Activated CD4-positive, alpha-beta T cell treated with anti-CD3 and anti-CD28 coated beads for 48 hours (primary cell): ENCODE measurements at regions not wholly inside any gene's neighbourhood (a gene's known extent, or its start where the extent isn't known, plus 50 kb on each side); places are given as distances from the start of the nearest gene placed in this dataset.
"Not testable (repeated sequence)": the region's sequence is repeated elsewhere in the genome, so short reads cannot be mapped to it uniquely, and the experiment has no call there.

ENCODE experiments used
- DNase-seq: peaks from one replicate; pipeline ENCODE4 v3.0.0-alpha.2; 2020

DNA sequence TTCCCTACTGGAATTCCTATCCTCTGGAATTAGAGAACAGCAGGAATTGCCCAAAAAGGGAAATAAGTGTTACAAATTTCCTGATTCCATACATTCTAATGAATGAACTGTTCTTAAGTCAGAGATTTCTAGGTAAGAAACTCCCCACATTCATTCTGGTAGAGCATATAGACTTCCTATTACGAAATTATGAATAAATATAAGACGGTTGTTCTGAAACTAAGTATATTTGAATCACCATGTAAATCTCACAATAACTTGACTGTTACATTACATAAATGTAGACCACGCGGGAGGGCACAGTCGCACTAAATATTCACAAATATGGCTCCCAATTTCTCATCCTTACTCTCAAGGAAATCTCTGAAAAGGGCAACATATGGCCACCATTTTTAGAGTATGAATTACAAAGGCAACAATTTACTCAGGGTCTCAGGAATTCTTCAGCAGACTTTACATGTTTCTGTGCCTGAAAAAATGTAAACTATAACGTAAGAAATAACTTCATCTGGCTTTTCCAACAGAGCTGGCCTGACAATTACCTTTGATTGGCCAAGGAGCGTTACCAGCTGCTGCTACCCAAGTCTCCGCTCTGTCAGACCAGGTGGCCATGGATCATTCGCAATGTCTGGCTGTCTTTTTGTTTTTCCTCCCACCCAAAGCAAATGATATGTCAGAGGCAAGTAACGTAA is 115.8 kb downstream of the MPP7 start:
- DNase-seq = no peak

- DNase-seq = no peak
Observed at GRCh38 chr10:28186461-28186860, 116.4 kb downstream of the MPP7 start.

DNA sequence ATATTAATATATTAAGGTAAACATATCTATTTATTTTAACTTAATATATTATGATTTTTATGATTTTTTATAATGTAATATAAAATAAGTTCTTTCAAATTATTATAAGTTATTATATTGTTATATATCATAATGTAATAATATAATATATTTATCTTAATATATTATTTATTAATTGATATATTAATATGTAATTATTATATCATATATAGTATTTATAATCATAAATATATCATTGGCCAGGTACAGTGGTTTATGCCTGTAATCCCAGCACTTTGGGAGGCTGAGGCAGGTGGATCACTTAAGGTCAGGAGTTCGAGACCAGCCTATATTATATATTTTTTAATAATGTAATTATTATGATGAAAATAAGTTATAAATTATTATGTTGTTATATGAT is 118.1 kb downstream of the MPP7 start:
- no peak for DNase-seq

- no peak for DNase-seq
Observed at GRCh38 chr10:28181478-28182096, 121.3 kb downstream of the MPP7 start.

GRCh38 chr10:28180654-28181053 is 122.2 kb downstream of the MPP7 start:
- peak; percentile 17 for DNase-seq

DNA sequence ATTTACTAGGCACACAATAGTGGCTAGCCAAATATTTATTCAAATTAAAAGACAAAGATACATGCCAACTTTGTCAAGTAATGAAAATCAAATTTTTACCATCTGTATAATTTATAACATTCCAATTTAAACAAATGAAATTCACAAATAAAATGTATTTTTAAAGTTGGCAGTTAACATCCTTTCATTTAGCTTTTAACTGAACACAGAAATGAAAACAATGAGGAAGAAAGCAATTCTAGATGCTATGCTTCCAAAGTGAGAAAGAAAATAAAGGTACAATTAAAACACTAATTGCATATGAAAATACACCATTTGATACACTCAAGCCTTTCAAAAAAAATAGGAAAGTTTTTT is 123.1 kb downstream of the MPP7 start:
- DNase-seq = no peak

DNA sequence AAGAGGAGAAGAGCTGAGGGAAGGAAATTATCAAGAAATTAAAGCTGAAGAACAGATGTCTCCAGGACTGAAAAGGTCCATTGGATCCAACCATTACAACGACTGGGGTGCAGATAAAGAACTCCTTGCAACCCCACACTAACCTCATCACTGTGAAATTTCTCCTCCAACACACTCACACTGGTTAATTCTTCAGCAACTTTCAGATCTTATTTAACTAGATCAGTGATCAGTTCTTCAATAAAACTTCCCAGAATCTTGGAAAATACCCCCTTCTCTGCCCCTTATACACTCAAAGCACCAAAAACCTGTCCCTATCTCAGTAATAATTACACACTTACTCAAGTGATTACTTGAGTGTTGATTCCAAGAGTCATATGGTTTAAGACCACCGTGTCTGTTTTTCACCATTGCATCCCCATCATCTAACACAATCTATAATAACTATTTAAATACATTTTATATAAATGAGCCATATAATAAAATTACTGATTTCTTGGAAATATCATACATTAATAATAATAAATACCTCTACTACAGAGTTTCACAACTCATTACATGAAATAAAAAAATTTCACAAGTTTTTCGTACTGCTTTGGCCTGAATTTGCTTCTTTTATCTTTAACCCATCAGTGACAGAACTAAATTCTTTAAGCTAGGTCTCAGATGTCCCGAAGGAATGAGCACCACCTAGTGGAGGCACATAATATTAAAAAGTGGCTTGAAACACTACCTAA is 123.7 kb downstream of the MPP7 start:
- peak; percentile 45 for DNase-seq

DNA sequence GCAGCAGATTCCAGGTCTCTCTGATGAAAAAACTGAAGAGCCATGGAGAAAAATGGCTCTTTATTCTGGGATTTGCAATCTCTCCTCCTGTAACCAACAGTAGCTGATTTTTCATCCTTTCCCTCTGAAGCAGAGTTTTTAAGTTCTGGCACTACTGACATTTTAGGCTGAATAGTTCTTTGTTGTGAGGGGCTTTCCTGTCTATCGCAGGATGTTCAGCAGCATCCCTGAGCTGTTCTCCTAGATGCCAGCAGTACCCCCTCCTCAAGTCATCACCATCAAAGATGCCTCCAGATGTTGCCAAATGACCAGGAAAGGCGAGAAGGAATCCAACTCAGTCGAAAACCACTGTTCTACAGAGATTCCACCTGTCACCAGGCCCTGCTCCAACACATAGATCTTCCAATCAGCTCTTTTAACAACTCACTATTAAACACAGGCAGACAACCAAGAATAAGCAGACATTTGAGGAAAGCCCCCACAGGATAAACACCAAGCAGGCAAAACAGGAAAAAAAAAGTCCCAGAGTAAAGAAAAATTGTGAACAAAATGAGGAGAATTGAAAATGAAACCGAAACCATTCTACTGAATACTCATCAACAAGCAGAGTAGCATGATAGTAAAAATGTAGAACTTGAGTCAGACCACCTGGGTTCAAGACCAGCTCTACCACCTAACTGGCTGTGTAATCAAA is 124.8 kb downstream of the MPP7 start:
- peak; percentile 20 for DNase-seq

DNA sequence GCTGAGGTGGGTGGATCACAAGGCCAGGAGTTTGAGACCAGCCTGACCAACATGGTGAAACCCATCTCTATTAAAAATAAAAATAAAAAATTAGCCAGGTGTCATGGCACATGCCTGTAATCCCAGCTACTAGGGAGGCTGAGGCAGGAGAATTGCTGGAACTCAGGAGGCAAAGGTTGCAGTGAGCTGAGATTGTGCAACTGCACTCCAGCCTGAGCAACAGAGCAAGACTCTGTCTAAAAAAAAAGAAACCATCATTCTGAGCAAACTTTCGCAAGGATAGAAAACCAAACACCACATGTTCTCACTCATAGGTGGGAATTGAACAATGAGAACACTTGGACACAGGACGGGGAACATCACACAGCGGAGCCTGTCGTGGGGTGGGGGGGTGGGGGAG is 126.4 kb downstream of the MPP7 start:
- DNase-seq = not testable (repeated sequence)

DNA sequence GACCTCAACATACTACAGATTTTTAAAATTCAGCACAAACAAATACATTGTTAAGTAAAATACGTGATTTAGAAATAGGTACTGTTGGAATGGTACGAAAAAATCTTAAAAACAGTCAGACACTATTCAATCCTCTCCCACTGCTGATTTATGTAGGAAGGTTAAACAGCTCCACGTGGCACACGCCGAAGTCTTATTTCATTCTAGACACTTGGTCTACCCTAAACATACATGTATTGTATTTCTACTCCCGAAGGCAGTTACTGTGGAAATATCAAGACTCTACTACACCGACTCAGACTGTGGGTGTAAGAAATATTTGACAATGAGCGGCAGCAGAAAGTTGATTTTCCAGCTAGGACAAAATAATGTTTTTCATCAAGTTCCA is 130.6 kb downstream of the MPP7 start:
- DNase-seq = no peak

GRCh38 chr10:28171468-28172222 is 131.2 kb downstream of the MPP7 start:
- DNase-seq = no peak

GRCh38 chr10:28169525-28169924 is 133.3 kb downstream of the MPP7 start:
- no peak for DNase-seq

DNA sequence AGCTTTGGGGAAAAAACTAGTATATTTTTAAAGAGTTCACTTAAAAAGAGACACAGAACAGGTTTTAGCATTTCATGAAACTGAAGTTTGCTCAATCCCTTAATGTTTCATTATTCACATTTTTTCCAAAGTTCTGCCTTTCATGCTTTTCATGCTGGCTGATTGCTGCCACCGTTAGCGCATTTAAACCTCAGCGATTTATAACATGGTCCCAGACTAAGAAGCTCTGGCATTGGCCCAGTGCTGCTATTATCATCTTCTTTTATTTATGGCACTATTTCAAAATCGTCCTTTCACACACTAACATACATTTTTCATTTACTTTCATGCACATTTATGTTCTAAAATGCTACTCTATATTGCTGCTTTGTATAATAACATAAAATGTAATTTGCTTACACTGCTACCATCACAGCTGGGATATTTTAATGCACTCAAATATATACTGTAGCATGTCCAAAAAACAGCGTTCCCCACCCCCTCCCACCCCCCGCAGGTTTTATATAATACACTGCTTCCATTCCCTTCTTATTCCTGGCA is 141.9 kb downstream of the MPP7 start:
- DNase-seq = no peak

- no peak for DNase-seq
Observed at GRCh38 chr10:28157379-28157778, 145.5 kb downstream of the MPP7 start.

- DNase-seq = no peak
Observed at GRCh38 chr10:28155726-28156125, 147.1 kb downstream of the MPP7 start.

- DNase-seq = no peak
Observed at GRCh38 chr10:28151636-28152035, 151.2 kb downstream of the MPP7 start.

GRCh38 chr10:28149746-28150145 is 150.9 kb upstream of the ODAD2 start:
- DNase-seq = no peak

GRCh38 chr10:28147706-28148105 is 148.8 kb upstream of the ODAD2 start:
- DNase-seq = no peak

DNA sequence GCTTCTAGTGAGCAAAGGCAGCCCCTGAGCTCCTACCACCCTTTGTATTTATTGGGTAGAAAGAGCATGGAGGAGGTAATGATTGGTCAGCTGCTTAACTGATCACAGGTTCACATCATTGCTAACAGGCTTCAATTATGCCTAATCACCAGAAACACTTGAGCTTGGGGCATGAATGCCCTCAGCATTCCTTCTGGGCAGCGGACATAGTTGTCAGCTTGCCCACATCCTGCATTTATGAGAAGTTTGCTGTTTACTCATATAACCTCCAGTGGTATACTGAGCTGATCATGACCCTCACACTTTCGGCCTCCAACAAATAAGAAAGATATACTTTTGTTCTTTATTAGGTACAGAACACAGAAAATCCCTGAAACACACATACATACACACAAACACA is 140.3 kb upstream of the ODAD2 start:
- no peak for DNase-seq

DNA sequence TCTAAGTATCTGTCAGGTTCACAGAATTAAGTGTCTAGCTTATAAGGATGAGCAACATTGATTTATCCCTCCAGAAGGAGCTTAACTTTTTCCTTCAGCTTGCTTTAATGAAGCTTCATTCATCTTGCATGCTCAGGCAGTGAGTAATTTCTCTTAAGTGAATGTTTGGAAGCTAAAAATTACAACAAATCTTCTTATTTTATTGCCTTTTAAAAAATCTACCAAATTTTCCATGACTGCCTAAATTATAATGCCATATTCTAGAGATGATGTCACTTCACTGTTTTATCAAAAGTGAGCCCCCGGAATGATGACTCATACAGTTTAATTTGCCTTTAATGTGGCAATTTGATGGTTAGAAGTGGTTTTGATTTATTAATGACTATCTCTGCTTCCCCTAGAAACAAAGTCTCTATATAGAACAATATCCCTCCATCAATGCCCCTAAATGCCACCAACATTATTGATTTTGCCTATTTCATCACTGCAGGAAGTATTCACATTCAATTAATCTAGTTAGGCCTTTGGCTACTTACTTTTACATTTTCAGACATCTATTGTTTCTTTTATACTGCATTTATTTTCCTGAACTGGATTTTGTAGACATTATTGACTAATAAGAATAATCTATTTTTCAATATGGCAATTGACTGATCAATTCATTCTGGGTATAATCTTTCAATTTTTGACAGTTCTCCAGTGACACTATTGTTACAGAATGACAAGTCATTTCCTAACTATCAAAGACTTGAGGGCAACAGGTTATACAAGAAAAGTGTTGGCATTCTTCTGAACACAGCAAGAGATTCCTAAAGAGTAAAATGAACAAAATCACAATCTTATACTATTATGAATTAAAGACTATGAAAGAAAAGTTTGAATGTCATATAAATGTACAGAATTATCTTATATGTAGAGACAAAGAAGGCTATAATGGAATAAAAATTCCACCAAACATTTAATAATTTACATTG is 139.3 kb upstream of the ODAD2 start:
- DNase-seq = no peak

GRCh38 chr10:28135258-28135657 is 136.4 kb upstream of the ODAD2 start:
- DNase-seq = no peak
